Activated B cell treated with CpG ODN at 0.5 μM for 24 hours (primary cell): ENCODE measurements at regions not wholly inside any gene's neighbourhood (a gene's known extent, or its start where the extent isn't known, plus 50 kb on each side); places are given as distances from the start of the nearest gene placed in this dataset.
"Not testable (repeated sequence)": the region's sequence is repeated elsewhere in the genome, so short reads cannot be mapped to it uniquely, and the experiment has no call there.

Source experiments
- ATAC-seq: fragments of 200-7000 bp; cut with Tn5 transposase; one replicate; pipeline ENCODE4 v1.10.0; 2021; ENCODE audit warnings: low read depth, mild to moderate bottlenecking, moderate library complexity
- CTCF ChIA-PET: fragments of 350-600 bp; sonication (Branson Sonifier 250); formaldehyde crosslinking; loops from one replicate; lab custom pipeline; 2021; ENCODE audit warnings: antibody characterized with exemption; lab: Charles Lee
- POLR2A ChIA-PET: fragments of 350-600 bp; sonication (Branson Sonifier 250); formaldehyde crosslinking; loops from one replicate; lab custom pipeline; 2021; ENCODE audit warnings: antibody characterized with exemption; lab: Charles Lee
- DNase-seq: peaks from one replicate; pipeline ENCODE4 v3.0.0; 2022
- H3K27ac Mint-ChIP-seq: one replicate; pipeline ENCODE4 v1.8.0; 2020; ENCODE audit warnings: mixed read lengths
- H3K27me3 Mint-ChIP-seq: one replicate; pipeline ENCODE4 v1.8.0; 2021; ENCODE audit warnings: mixed read lengths
- H3K36me3 Mint-ChIP-seq: one replicate; pipeline ENCODE4 v1.8.0; 2021; ENCODE audit warnings: low read depth, mixed read lengths
- H3K4me1 Mint-ChIP-seq: one replicate; pipeline ENCODE4 v1.8.0; 2021; ENCODE audit warnings: mixed read lengths
- H3K4me3 Mint-ChIP-seq: one replicate; pipeline ENCODE4 v1.8.0; 2020; ENCODE audit warnings: mild to moderate bottlenecking, mixed read lengths
- H3K9me3 Mint-ChIP-seq: one replicate; pipeline ENCODE4 v1.8.0; 2020; ENCODE audit warnings: mixed read lengths
- intact Hi-C: fragments of 100-400 bp; cut with micrococcal nuclease; formaldehyde crosslinking; loops from one replicate; pipeline ENCODE4 v1.15.1; 2024
- TF ChIP-seq, protein P1 (sequence below): fragments of 200-600 bp; IDR thresholded peaks from one replicate; pipeline ENCODE4 v1.8.0; 2022; ENCODE audit warnings: antibody characterized with exemption, mild to moderate bottlenecking

DNA sequence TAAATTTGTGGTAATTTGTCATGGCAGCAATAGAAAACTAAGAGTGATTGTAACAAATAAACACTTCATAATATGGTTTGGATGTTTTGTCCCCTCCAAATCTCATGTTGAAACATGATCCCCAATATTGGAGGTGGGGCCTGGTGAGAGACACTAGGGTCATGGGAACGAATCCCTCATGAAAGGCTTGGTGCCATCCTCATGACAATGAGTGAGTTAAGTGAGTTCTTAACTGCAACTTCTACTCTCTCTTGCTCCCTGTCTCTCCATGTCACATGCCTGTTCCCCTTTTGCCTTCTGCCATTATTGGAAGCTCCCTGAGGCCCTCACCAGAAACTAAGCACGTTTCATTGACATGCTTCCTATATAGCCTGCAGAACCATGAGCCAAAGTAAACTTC, 1233.2 kb downstream of the OLFM4 start:
- ATAC-seq = no peak
- H3K4me3 Mint-ChIP-seq = no peak overlapping the region
- intact Hi-C loops = no loop called here
- no peaks in the 10 kb centered on the region for H3K27me3 Mint-ChIP-seq
- no peaks in the 10 kb centered on the region for H3K36me3 Mint-ChIP-seq
- no peaks in the 10 kb centered on the region for H3K4me1 Mint-ChIP-seq
- POLR2A ChIA-PET = no interaction called here
- no peak overlapping the region for H3K27ac Mint-ChIP-seq
- CTCF ChIA-PET = no interaction called here
- TF ChIP-seq, protein P1, sequence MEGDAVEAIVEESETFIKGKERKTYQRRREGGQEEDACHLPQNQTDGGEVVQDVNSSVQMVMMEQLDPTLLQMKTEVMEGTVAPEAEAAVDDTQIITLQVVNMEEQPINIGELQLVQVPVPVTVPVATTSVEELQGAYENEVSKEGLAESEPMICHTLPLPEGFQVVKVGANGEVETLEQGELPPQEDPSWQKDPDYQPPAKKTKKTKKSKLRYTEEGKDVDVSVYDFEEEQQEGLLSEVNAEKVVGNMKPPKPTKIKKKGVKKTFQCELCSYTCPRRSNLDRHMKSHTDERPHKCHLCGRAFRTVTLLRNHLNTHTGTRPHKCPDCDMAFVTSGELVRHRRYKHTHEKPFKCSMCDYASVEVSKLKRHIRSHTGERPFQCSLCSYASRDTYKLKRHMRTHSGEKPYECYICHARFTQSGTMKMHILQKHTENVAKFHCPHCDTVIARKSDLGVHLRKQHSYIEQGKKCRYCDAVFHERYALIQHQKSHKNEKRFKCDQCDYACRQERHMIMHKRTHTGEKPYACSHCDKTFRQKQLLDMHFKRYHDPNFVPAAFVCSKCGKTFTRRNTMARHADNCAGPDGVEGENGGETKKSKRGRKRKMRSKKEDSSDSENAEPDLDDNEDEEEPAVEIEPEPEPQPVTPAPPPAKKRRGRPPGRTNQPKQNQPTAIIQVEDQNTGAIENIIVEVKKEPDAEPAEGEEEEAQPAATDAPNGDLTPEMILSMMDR = no peak
- H3K9me3 Mint-ChIP-seq = peaks cover 5% of the 10 kb centered on the region
- DNase-seq = no peak

DNA sequence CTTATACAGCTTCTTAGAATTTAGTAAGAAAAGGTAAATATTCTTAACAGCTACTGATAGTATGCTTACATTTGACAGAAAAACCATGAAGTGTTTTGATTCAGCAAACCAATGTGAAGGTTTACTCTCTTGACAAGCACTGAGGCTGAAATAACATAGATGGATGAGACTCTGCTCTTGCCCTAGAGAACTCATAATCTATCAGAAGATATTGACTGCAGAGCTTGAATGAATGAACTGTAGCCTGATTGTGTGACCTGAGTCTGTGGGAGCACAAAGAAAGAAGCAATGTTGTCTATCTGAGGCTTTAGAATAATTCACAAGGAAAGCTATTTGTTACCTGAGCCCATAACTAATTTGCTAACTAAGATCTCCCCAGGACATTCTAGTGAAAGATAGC, 1235.3 kb downstream of the OLFM4 start:
- TF ChIP-seq, protein P1 = no peak
- ChIA-PET POLR2A (no interaction called here), CTCF (no interaction called here)
- Mint-ChIP-seq H3K9me3 (peaks cover 9% of the 10 kb centered on the region), H3K4me1 (no peaks in the 10 kb centered on the region), H3K27ac (no peak overlapping the region), H3K4me3 (no peak overlapping the region), H3K36me3 (no peaks in the 10 kb centered on the region), H3K27me3 (no peaks in the 10 kb centered on the region)
- DNase-seq = no peak
- intact Hi-C loops = no loop called here
- no peak for ATAC-seq

DNA sequence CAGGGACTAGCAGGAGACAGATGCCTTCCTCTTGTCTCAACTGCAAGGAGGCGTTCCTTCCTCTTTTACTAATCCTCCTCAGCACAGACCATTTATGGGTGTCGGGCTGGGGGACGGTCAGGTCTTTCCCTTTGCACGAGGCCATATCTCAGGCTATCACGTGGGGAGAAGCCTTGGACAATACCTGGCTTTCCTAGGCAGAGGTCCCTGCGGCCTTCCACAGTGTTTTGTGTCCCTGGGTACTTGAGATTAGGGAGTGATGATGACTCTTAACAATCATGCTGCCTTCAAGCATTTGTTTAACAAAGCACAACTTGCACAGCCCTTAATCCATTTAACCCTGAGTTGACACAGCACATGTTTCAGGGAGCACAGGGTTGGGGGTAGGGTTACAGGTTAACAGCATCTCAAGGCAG, 1238.6 kb downstream of the OLFM4 start:
- H3K27ac Mint-ChIP-seq, POLR2A ChIA-PET, DNase-seq, H3K4me1 Mint-ChIP-seq, intact Hi-C loops, H3K27me3 Mint-ChIP-seq, ATAC-seq, CTCF ChIA-PET, H3K36me3 Mint-ChIP-seq, H3K4me3 Mint-ChIP-seq: not testable (repeated sequence)
- H3K9me3 Mint-ChIP-seq = peaks cover 15% of the 10 kb centered on the region

DNA sequence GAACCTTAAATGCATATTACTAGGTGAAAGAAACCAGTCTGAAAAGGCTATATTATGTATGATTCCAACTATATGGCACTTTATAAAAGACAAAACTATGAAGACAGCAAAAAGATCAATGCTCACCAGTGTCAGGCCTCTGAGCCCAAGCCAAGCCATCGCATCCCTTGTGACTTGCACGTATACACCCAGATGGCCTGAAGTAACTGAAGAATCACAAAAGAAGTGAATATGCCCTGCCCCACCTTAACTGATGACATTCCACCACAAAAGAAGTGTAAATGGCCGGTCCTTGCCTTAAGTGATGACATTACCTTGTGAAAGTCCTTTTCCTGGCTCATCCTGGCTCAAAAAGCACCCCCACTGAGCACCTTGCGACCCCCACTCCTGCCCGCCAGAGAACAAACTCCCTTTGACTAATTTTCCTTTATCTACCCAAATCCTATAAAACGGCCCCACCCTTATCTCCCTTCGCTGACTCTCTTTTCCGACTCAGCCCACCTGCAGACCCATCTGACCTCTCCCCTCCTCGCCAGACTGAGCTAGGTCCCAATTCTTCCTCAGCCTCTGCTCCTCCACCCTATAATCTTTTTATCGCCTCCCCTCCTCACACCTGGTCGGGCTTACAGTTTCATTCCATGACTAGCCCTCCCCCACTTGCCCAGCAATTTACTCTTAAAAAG, 1239.5 kb downstream of the OLFM4 start:
- peaks cover 15% of the 10 kb centered on the region for H3K9me3 Mint-ChIP-seq
- CTCF ChIA-PET, H3K36me3 Mint-ChIP-seq, H3K27me3 Mint-ChIP-seq, H3K27ac Mint-ChIP-seq, ATAC-seq, DNase-seq, H3K4me1 Mint-ChIP-seq, H3K4me3 Mint-ChIP-seq, intact Hi-C loops, POLR2A ChIA-PET: not testable (repeated sequence)

DNA sequence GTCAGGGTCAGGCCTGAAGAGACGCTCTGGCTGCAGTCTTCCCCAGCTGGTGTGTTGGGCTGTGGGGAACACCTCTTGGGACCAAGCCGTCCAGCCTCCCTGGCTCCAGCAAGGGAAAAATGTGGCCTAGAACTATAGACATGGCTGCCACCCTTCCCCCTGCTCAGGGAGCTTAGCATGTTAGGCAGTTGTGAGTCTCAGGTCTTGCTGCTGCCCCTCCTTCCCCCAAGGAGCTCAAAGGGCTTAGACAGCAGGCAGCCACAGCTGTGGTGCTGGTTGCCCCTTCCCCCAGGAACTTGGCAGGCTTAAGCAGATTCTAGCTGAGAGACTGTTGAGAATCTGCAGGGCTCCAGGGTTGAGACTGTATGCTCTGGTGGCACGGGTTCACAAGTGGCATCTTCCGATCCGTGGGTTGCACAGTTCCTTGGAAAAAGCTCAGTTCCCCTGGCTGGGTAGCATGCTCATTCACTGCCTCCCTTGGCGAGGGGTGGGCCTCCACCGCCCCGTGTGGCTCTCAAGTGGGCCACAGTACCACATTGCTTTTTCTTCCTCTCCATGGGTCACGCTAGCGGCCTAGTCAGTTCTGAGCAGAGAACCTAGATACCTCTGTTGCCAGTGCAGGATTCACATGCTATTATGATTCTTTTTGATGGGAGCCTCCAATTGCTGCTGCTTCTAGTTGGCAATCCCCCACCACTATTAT, 1258.6 kb downstream of the OLFM4 start:
- Mint-ChIP-seq H3K4me1 (no peaks in the 10 kb centered on the region), H3K27ac (no peak overlapping the region), H3K4me3 (no peak overlapping the region), H3K27me3 (no peaks in the 10 kb centered on the region), H3K36me3 (no peaks in the 10 kb centered on the region), H3K9me3 (peaks cover 12% of the 10 kb centered on the region)
- no peak for DNase-seq
- CTCF ChIA-PET = no interaction called here
- TF ChIP-seq, protein P1 = no peak
- ATAC-seq = no peak
- intact Hi-C loops = no loop called here
- POLR2A ChIA-PET = no interaction called here

DNA sequence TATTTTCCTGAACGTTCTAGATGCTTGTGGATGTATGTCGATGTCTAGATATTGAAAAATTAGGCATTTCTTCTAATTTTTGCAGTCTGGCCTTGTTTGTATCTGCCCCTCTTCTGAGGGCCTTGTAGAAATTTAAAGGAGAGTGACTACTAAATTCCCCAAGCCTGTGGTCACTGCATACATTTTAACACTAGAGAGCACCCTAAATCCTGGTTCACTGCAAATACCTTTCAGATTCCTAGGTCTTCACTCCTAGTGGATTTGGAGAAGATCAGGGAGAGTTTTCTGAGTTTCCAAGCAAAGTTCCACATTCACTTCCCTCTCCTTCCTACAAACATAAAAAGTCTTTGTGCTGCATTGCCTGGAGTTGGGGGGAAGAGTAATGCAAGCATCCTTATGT, 1272.5 kb downstream of the OLFM4 start:
- DNase-seq (no peak), ATAC-seq (no peak)
- TF ChIP-seq, protein P1 = no peak
- ChIA-PET CTCF (no interaction called here), POLR2A (no interaction called here)
- no peaks in the 10 kb centered on the region for H3K27me3 Mint-ChIP-seq
- H3K36me3 Mint-ChIP-seq = no peaks in the 10 kb centered on the region
- H3K9me3 Mint-ChIP-seq = peaks cover 18% of the 10 kb centered on the region
- H3K4me3 Mint-ChIP-seq = no peak overlapping the region
- no peaks in the 10 kb centered on the region for H3K4me1 Mint-ChIP-seq
- intact Hi-C loops = no loop called here
- H3K27ac Mint-ChIP-seq = no peak overlapping the region
